ENCODE measurements at regions not wholly inside any gene's neighbourhood (a gene's known extent, or its start where the extent isn't known, plus 50 kb on each side); places are given as distances from the start of the nearest gene placed in this dataset.

GRCh38 chr15:81540909-81541308 lies 166.9 kb upstream of the TMC3 start:
- TF ChIP-seq, protein P1, sequence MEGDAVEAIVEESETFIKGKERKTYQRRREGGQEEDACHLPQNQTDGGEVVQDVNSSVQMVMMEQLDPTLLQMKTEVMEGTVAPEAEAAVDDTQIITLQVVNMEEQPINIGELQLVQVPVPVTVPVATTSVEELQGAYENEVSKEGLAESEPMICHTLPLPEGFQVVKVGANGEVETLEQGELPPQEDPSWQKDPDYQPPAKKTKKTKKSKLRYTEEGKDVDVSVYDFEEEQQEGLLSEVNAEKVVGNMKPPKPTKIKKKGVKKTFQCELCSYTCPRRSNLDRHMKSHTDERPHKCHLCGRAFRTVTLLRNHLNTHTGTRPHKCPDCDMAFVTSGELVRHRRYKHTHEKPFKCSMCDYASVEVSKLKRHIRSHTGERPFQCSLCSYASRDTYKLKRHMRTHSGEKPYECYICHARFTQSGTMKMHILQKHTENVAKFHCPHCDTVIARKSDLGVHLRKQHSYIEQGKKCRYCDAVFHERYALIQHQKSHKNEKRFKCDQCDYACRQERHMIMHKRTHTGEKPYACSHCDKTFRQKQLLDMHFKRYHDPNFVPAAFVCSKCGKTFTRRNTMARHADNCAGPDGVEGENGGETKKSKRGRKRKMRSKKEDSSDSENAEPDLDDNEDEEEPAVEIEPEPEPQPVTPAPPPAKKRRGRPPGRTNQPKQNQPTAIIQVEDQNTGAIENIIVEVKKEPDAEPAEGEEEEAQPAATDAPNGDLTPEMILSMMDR (conservative IDR thresholded peaks at IDR 0.05): no peak
- no peak overlapping the region for H3T11ph ChIP-seq (ENCODE audit: low read length)
- no peaks in the 10 kb centered on the region for H3K27me3 ChIP-seq (ENCODE audit: insufficient read depth, low read length)
- no peaks in the 10 kb centered on the region for H3K23me2 ChIP-seq (ENCODE audit: insufficient read length, low read depth, low read length, poor library complexity, severe bottlenecking)
- H2BK20ac ChIP-seq (ENCODE audit: low read depth, low read length, poor library complexity, severe bottlenecking): no peak overlapping the region
- no peak overlapping the region for H4K5ac ChIP-seq (ENCODE audit: insufficient read length, low read depth, low read length)
- Mint-ChIP-seq H3K4me1 (no peaks in the 10 kb centered on the region), H3K9me3 (no peaks in the 10 kb centered on the region), H3K27me3 (ENCODE audit: low read depth) (peaks cover 3% of the 10 kb centered on the region; the same call in 1 of the 2 replicates), H3K27ac (no peak overlapping the region), H3K4me3 (no peak overlapping the region), H3K36me3 (ENCODE audit: insufficient read depth in 1 of 3, low read depth in 3 of 3) (no peaks in the 10 kb centered on the region)
- H2BK120ac ChIP-seq (ENCODE audit: low read depth, low read length, poor library complexity, severe bottlenecking): no peak overlapping the region
- H3K4ac ChIP-seq (ENCODE audit: low read depth, low read length): no peak overlapping the region
- H2AFZ ChIP-seq (ENCODE audit: low read length): no peak overlapping the region
- H3K14ac ChIP-seq (ENCODE audit: insufficient read depth, low read length): no peak overlapping the region
- H3K18ac ChIP-seq (ENCODE audit: insufficient read length, low read depth, low read length): no peak overlapping the region
- H3K23ac ChIP-seq (ENCODE audit: insufficient read length, low read depth, low read length): no peak overlapping the region
- no peak overlapping the region for H3K56ac ChIP-seq (ENCODE audit: insufficient read length, low read depth, low read length)
- no peak overlapping the region for H2BK15ac ChIP-seq (ENCODE audit: low read depth, low read length)
- no peaks in the 10 kb centered on the region for H3K9me3 ChIP-seq (ENCODE audit: control insufficient read depth, low read depth, low read length)
- no peak overlapping the region for H3K9ac ChIP-seq (ENCODE audit: extremely low read depth, insufficient read length, low read length)
- H3K4me1 ChIP-seq (ENCODE audit: insufficient read depth, low read length): no peaks in the 10 kb centered on the region
- no peak overlapping the region for H4K91ac ChIP-seq (ENCODE audit: insufficient read length, low read depth, low read length)
- no peak overlapping the region for H2BK12ac ChIP-seq (ENCODE audit: insufficient read length, low read depth, low read length)
- H2AK5ac ChIP-seq (ENCODE audit: insufficient read length, low read length): no peak overlapping the region
- H3K79me1 ChIP-seq (ENCODE audit: insufficient read depth, low read depth, low read length, poor library complexity, severe bottlenecking): no peaks in the 10 kb centered on the region
- H4K20me1 ChIP-seq (ENCODE audit: control insufficient read depth, insufficient read depth, insufficient read length): no peaks in the 10 kb centered on the region
- H3K27ac ChIP-seq (ENCODE audit: insufficient read length, low read depth, low read length): no peak overlapping the region
- H3K79me2 ChIP-seq (ENCODE audit: insufficient read depth, low read length): no peaks in the 10 kb centered on the region
- H4K8ac ChIP-seq (replicated peaks; ENCODE audit: insufficient read length, low read depth, low read length): no peak overlapping the region
- no peak overlapping the region for H3K4me2 ChIP-seq (ENCODE audit: insufficient read depth, insufficient read length, low read length)
- DNase-seq: no peak
- no peak overlapping the region for H2BK5ac ChIP-seq (ENCODE audit: insufficient read length, low read length)

Data from H9 (cell line).